Upper lobe of left lung (tissue), 6 donors: ENCODE measurements at regions not wholly inside any gene's neighbourhood (a gene's known extent, or its start where the extent isn't known, plus 50 kb on each side); places are given as distances from the start of the nearest gene placed in this dataset.
A peak's percentile ranks its signal among the peaks of the same experiment; 100 is the strongest.

ENCODE experiments used
- ATAC-seq, 2 donors: fragments of 200-7000 bp; cut with Tn5 transposase; one replicate each; pipeline ENCODE4 v1.9.1; 2022; ENCODE audit warnings: mild to moderate bottlenecking in 2 of 2, moderate library complexity in 2 of 2; ENCODE audit not compliant: low FRiP score in 2 of 2
- DNase-seq, 2 donors: peaks; one replicate each; pipeline ENCODE4 v3.0.0-alpha.2; 2019 to 2020
- H3K27ac ChIP-seq, 4 donors: fragments of 200-600 bp; sonication (generic); one replicate each; pipeline ENCODE4 v1.5.1; 2016 to 2019
- H3K27me3 ChIP-seq, 4 donors: fragments of 200-600 bp; sonication (generic); one replicate each; pipeline ENCODE4 v1.5.1; 2017 to 2019
- H3K36me3 ChIP-seq, 4 donors: fragments of 200-600 bp; sonication (generic); one replicate each; pipeline ENCODE4 v1.5.1; 2016 to 2019
- H3K4me1 ChIP-seq, 4 donors: fragments of 200-600 bp; sonication (generic); one replicate each; pipeline ENCODE4 v1.5.1; 2018 to 2019
- H3K4me3 ChIP-seq, 4 donors: fragments of 200-600 bp; sonication (generic); one replicate each; pipeline ENCODE4 v1.5.1; 2017 to 2019; ENCODE audit warnings: mild to moderate bottlenecking in 2 of 4, moderate library complexity in 1 of 4
- H3K9me3 ChIP-seq, 4 donors: fragments of 200-600 bp; sonication (generic); one replicate each; pipeline ENCODE4 v1.5.1; 2018 to 2019
- EP300 ChIP-seq, 4 donors: sonication (generic); formaldehyde crosslinking; IDR thresholded peaks; one replicate each; pipeline ENCODE4 v1.5.1; 2017; ENCODE audit warnings: antibody characterized with exemption in 4 of 4, control low read depth in 2 of 4
- POLR2A ChIP-seq, 4 donors: fragments of 450-650 bp; IDR thresholded peaks; one replicate each; pipeline ENCODE4 v1.5.1; 2016 to 2017; ENCODE audit warnings: antibody characterized with exemption in 4 of 4, mild to moderate bottlenecking in 2 of 4
- POLR2AphosphoS5 ChIP-seq, 2 donors: sonication (generic); formaldehyde crosslinking; IDR thresholded peaks; one replicate each; pipeline ENCODE4 v1.5.1; 2017; ENCODE audit warnings: antibody characterized with exemption in 2 of 2
- WGBS, 2 donors: methylation state at CpG; one replicate each; pipeline ENCODE4 v1.1.5; 2017 to 2018; 5-methylcytosine and 5-hydroxymethylcytosine counted together
- TF ChIP-seq, protein P1 (sequence below), 6 experiments: fragments of 450-650 bp in 4 of 6; fragments of 200-600 bp in 2 of 6; sonication (generic) in 2 of 6; IDR thresholded peaks; one replicate each; pipeline ENCODE4 v1.5.1; 2016 to 2019; ENCODE audit warnings: antibody characterized with exemption in 6 of 6
- donor health status: DM: no; HTN: no; CAD: no; lungs with moderate emphysema.
- donor health status: DM: no; HTN: yes; CAD: no; lungs with severe emphysema.

DNA sequence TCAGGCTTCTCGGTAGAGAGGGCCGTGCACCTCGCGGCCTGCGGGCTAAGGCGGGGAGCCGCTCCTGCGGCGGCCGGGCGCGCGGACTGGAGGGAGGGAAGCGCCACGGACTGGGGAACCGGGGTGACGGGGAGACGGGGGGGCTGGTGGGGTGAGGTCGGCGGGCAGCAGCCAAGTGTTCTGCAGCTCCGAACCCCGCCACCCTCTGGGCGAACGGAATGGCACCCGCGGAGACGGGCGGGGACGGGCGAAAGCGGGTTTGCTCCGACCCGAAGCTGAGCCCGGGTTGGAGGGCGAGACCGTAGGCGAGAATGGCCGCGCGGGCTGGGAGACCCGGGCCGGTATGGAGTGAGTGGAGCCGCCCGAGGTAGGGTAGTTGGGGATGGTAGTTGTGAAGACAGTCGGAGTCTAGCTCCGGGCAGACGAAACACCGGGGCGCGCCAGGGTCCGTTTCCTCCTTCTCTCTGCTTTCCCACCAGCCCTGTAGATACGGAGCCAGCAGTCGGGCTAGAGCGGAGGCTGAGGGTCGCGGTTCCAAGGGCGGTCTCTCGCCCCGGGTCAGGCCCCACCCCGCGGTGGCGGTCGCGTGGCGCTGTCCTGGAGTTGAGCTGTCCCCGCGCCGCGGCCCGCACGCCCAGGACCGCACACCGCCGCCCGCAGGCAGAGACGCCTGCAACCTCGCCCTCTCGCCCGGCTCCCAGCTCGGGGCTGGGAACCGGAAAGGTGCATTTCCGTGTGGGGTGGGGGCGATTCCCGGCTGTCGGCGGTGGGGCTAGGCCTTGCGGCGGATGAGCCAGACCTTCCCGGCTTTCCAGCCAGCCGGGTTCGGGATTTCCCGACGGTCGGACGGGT is 160.3 kb upstream of the SIX2 start:
- 1 to 3% methylated on average over 30 to 94 of the region's 95 CpGs for WGBS, 2 donors
- Histone ChIP-seq H3K27ac (no peak overlapping the region), H3K4me1 (peaks cover 17 to 29% (median 20%) of the 10 kb centered on the region in 4 donors), H3K9me3 (no peaks in the 10 kb centered on the region), H3K4me3 (peak overlapping the region in 3 of 4 donors; percentile 35 to 52 (median 43)), H3K27me3 (peaks cover 2 to 37% (median 22%) of the 10 kb centered on the region in 4 donors), H3K36me3 (no peaks in the 10 kb centered on the region)
- DNase-seq (peak in 1 of 2 donors; percentile 87), ATAC-seq (peak in 1 of 2 donors; percentile 67)
- TF ChIP-seq, protein P1, sequence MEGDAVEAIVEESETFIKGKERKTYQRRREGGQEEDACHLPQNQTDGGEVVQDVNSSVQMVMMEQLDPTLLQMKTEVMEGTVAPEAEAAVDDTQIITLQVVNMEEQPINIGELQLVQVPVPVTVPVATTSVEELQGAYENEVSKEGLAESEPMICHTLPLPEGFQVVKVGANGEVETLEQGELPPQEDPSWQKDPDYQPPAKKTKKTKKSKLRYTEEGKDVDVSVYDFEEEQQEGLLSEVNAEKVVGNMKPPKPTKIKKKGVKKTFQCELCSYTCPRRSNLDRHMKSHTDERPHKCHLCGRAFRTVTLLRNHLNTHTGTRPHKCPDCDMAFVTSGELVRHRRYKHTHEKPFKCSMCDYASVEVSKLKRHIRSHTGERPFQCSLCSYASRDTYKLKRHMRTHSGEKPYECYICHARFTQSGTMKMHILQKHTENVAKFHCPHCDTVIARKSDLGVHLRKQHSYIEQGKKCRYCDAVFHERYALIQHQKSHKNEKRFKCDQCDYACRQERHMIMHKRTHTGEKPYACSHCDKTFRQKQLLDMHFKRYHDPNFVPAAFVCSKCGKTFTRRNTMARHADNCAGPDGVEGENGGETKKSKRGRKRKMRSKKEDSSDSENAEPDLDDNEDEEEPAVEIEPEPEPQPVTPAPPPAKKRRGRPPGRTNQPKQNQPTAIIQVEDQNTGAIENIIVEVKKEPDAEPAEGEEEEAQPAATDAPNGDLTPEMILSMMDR (IDR thresholded peaks at IDR 0.05), result no peak
- TF ChIP-seq POLR2AphosphoS5 (IDR thresholded peaks at IDR 0.05) (no peak), POLR2A (IDR thresholded peaks at IDR 0.05) (no peak), EP300 (IDR thresholded peaks at IDR 0.05) (no peak)

DNA sequence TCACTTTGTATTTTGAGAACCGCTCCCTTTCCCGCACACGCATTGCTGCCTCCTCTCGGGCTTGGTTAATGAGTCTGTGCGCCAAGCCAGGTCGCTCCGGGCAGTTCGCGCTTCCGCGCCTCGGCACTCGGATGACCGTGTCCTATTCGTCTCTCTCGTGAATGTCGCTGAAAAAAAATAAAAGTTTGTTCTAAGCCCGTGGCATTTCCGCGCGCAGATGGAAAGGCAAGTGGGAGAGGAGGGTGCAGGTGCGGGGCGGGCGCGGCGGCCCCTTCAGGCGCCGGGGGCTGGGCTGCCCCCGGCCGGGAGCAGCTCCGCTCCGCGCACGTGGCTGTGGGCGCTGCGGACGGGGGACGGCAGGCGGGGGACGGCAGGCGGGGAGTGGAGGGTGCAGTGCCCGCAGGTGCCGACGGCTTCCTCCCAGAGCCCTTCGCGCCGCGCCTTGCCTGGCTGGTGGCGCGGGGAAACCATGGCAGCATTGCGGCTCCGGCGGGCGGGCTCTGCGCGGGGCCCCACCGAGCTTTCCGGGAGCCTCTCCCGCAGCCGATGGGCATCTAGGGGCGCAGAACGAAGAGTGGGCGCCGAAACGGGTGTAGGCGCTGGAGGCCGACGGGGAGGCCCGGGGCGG is 159.6 kb upstream of the SIX2 start:
- Histone ChIP-seq H3K4me3 (peak overlapping the region in 3 of 4 donors; percentile 35 to 52 (median 43)), H3K27me3 (peaks cover 2 to 37% (median 22%) of the 10 kb centered on the region in 4 donors), H3K9me3 (no peaks in the 10 kb centered on the region), H3K4me1 (peaks cover 17 to 29% (median 20%) of the 10 kb centered on the region in 4 donors), H3K27ac (no peak overlapping the region), H3K36me3 (no peaks in the 10 kb centered on the region)
- TF ChIP-seq POLR2AphosphoS5 (IDR thresholded peaks at IDR 0.05), result no peak
- TF ChIP-seq POLR2A (IDR thresholded peaks at IDR 0.05), result no peak
- no peak for TF ChIP-seq EP300 (IDR thresholded peaks at IDR 0.05)
- TF ChIP-seq, protein P1 (IDR thresholded peaks at IDR 0.05), result no peak
- DNase-seq (no peak), ATAC-seq (peak in 1 of 2 donors; percentile 51)
- 1 to 4% methylated on average over 18 to 68 of the region's 70 CpGs for WGBS, 2 donors

GRCh38 chr2:45167920-45168629 is 158.8 kb upstream of the SIX2 start:
- H3K36me3 ChIP-seq, result no peaks in the 10 kb centered on the region
- TF ChIP-seq POLR2AphosphoS5 (IDR thresholded peaks at IDR 0.05) (no peak), POLR2A (IDR thresholded peaks at IDR 0.05) (no peak), EP300 (IDR thresholded peaks at IDR 0.05) (no peak)
- TF ChIP-seq, protein P1 (IDR thresholded peaks at IDR 0.05), result no peak
- no peak for ATAC-seq
- H3K27ac ChIP-seq, result no peak overlapping the region
- 29 to 38% methylated on average over 10 of the region's 10 CpGs for WGBS, 2 donors
- H3K27me3 ChIP-seq, result peaks cover 2 to 37% (median 22%) of the 10 kb centered on the region in 4 donors
- no peak overlapping the region for H3K4me3 ChIP-seq
- no peak for DNase-seq
- H3K4me1 ChIP-seq, result peaks cover 17 to 29% (median 20%) of the 10 kb centered on the region in 4 donors
- H3K9me3 ChIP-seq, result no peaks in the 10 kb centered on the region

GRCh38 chr2:45166229-45166890 is 157.1 kb upstream of the SIX2 start:
- TF ChIP-seq POLR2AphosphoS5 (IDR thresholded peaks at IDR 0.05), result no peak
- TF ChIP-seq EP300 (IDR thresholded peaks at IDR 0.05), result no peak
- TF ChIP-seq, protein P1 (IDR thresholded peaks at IDR 0.05), result no peak
- no peak for TF ChIP-seq POLR2A (IDR thresholded peaks at IDR 0.05)
- H3K4me1 ChIP-seq, result peaks cover 17 to 29% (median 20%) of the 10 kb centered on the region in 4 donors
- no peaks in the 10 kb centered on the region for H3K9me3 ChIP-seq
- no peak overlapping the region for H3K4me3 ChIP-seq
- no peak for ATAC-seq
- H3K27ac ChIP-seq, result no peak overlapping the region
- peaks cover 2 to 35% (median 22%) of the 10 kb centered on the region in 4 donors for H3K27me3 ChIP-seq
- DNase-seq, result no peak
- WGBS, 2 donors, result 78 to 82% methylated on average over 4 of the region's 4 CpGs
- no peaks in the 10 kb centered on the region for H3K36me3 ChIP-seq
